Suppressor macrophage (primary cell): ENCODE measurements at regions not wholly inside any gene's neighbourhood (a gene's known extent, or its start where the extent isn't known, plus 50 kb on each side); places are given as distances from the start of the nearest gene placed in this dataset.

ENCODE experiments used
- DNase-seq, 4 experiments: peaks; one replicate each; pipeline ENCODE4 v3.0.0-alpha.2; 2020 to 2022

GRCh38 chr10:128588402-128588801 lies 462.2 kb upstream of the MKI67 start:
- no peak for DNase-seq

GRCh38 chr10:128594688-128595087 lies 468.5 kb upstream of the MKI67 start:
- no peak for DNase-seq

GRCh38 chr10:128596906-128597305 lies 470.7 kb upstream of the MKI67 start:
- DNase-seq: no peak

GRCh38 chr10:128599030-128599429 lies 472.8 kb upstream of the MKI67 start:
- no peak for DNase-seq

GRCh38 chr10:128599538-128599937 lies 473.3 kb upstream of the MKI67 start:
- DNase-seq: no peak

GRCh38 chr10:128602183-128602582 lies 476.0 kb upstream of the MKI67 start:
- no peak for DNase-seq

GRCh38 chr10:128604025-128604424 lies 477.8 kb upstream of the MKI67 start:
- no peak for DNase-seq

- DNase-seq: no peak
Measured at GRCh38 chr10:128605180-128605579, 479.0 kb upstream of the MKI67 start.

GRCh38 chr10:128606055-128606454 lies 479.8 kb upstream of the MKI67 start:
- no peak for DNase-seq

- no peak for DNase-seq
Measured at GRCh38 chr10:128608791-128609190, 482.6 kb upstream of the MKI67 start.

GRCh38 chr10:128609460-128609859 lies 483.2 kb upstream of the MKI67 start:
- DNase-seq: no peak

GRCh38 chr10:128610113-128610512 lies 483.9 kb upstream of the MKI67 start:
- no peak for DNase-seq

- DNase-seq: no peak
Measured at GRCh38 chr10:128612195-128612594, 486.0 kb upstream of the MKI67 start.

GRCh38 chr10:128612631-128613030 lies 486.4 kb upstream of the MKI67 start:
- no peak for DNase-seq

- no peak for DNase-seq
Measured at GRCh38 chr10:128614016-128614605, 487.9 kb upstream of the MKI67 start.

- no peak for DNase-seq
Measured at GRCh38 chr10:128614802-128615553, 488.8 kb upstream of the MKI67 start.

GRCh38 chr10:128617532-128617931 lies 491.3 kb upstream of the MKI67 start:
- no peak for DNase-seq

- no peak for DNase-seq
Measured at GRCh38 chr10:128622706-128623105, 496.5 kb upstream of the MKI67 start.

GRCh38 chr10:128623776-128624175 lies 497.6 kb upstream of the MKI67 start:
- no peak for DNase-seq

GRCh38 chr10:128624656-128625530 lies 498.7 kb upstream of the MKI67 start:
- no peak for DNase-seq

GRCh38 chr10:128625926-128626325 lies 499.7 kb upstream of the MKI67 start:
- no peak for DNase-seq

- no peak for DNase-seq
Measured at GRCh38 chr10:128626397-128627000, 500.3 kb upstream of the MKI67 start.

GRCh38 chr10:128627811-128628210 lies 501.6 kb upstream of the MKI67 start:
- DNase-seq: no peak
